NB4 (cell line): ENCODE measurements at regions not wholly inside any gene's neighbourhood (a gene's known extent, or its start where the extent isn't known, plus 50 kb on each side); places are given as distances from the start of the nearest gene placed in this dataset.

Experiments
- CTCF ChIP-seq: IDR thresholded peaks from one replicate; pipeline ENCODE4 v1.5.1; 2012; ENCODE audit warnings: low read depth, low read length
- TF ChIP-seq, protein P1 (sequence below): IDR thresholded peaks from 2 replicates; pipeline ENCODE4 v1.6.1; 2011; ENCODE audit warnings: low read depth, low read length

- TF ChIP-seq, protein P1, sequence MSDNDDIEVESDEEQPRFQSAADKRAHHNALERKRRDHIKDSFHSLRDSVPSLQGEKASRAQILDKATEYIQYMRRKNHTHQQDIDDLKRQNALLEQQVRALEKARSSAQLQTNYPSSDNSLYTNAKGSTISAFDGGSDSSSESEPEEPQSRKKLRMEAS: no peak
- no peak for TF ChIP-seq CTCF
Measured at GRCh38 chr3:180290300-180290699, 253.6 kb upstream of the PEX5L start.
